ENCODE measurements at regions not wholly inside any gene's neighbourhood (a gene's known extent, or its start where the extent isn't known, plus 50 kb on each side); places are given as distances from the start of the nearest gene placed in this dataset.
"Not testable (repeated sequence)": the region's sequence is repeated elsewhere in the genome, so short reads cannot be mapped to it uniquely, and the experiment has no call there.

DNA sequence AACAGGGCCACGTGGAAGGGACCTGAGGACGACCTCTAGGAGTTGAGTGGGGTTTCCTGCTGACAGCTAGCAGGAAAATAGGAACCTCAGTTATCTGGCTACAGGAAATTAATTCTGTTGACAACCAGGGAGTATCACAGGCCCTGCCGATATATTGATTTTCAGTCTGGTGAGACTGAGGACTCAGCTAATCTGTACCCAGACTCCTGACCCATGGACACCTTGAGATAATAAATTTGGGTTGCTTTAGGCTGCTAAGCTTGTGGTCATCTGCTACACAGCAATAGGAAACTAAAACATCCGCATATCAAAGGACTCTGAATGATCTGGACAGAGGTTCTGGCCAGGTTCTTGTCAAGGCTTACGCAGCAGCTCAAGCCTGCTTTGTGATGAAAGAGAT lies 80.8 kb upstream of the CNEP1R1 start:
- no peak for DNase-seq

GRCh38 chr16:49947907-49948678 lies 76.9 kb upstream of the CNEP1R1 start:
- no peak for DNase-seq

GRCh38 chr16:49951574-49952195 lies 73.3 kb upstream of the CNEP1R1 start:
- DNase-seq: no peak

DNA sequence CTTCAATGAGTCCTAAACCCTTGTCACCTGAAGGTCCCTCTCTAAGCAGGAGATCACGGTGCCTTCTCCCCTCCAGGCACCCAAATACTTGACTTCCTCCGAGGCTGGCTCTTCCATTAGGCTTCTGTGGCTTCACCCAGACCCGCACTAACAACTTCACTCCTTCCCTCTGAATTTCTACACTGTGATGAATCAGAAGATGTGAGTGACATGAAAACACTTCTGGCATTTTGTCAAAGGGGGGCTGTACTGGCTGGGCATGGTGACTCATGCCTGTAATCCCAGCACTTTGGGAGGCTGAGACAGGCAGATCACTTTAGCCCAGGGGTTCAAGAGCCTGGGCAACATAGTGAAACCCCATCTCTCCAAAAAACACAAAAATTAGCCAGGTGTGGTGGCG lies 72.6 kb upstream of the CNEP1R1 start:
- DNase-seq: no peak

DNA sequence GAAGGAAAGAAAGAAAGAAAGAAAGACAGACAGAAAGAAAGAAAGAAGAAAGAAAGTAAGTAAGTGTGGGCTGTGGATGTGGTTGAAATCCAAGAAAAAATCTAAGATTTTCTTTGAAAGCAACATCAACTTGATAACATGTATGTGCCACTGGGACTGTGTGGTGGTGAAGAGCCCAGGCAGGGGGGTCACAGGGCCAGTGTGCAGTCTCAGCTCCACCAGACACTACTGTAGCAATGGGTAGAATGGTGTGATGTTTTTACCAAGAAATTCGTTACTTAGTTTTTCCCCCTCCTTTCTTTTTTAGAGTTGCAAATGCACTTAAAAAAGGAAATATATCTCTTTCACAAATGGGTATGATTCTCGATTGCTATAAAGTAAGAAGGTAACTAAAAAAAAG lies 71.9 kb upstream of the CNEP1R1 start:
- DNase-seq: no peak

DNA sequence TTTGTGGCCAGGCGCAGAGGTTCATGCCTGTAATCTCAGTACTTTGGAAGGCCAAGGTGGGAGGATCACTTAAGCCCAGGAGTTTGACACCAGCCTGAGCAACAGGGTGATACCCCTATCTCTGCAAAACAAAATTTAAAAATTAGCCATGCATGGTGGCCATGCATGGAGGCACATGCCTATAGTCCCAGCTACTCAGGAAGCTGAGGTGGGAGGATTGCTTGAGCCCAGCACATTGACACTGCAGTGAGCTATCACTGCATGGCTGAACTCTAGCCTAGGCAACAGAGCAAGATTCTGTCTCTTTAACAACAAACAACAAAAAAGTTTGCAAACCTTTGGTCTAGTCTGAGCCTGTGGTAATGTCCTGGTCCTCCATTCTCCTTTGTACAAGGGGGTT lies 69.2 kb upstream of the CNEP1R1 start:
- DNase-seq: no peak

DNA sequence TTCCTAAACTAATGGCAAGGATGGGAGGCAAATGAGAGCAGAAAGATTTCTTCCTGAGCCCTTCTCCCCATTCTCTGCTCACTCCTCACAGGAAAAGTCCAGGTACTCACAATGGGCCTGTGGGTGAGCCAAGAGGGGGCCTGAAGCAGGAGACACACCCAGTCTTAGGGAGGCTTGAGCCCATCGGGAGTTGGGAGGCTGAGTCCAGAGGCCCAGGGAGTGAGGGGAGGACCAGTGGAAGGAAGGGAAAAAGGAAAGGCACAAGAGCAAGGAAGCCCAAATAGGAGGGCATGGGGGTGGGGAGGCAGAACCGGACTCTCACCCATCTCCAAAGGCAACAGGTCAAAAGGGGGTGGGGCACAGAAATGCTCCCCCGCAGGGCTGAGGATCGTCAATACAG lies 68.1 kb upstream of the CNEP1R1 start:
- DNase-seq: no peak

DNA sequence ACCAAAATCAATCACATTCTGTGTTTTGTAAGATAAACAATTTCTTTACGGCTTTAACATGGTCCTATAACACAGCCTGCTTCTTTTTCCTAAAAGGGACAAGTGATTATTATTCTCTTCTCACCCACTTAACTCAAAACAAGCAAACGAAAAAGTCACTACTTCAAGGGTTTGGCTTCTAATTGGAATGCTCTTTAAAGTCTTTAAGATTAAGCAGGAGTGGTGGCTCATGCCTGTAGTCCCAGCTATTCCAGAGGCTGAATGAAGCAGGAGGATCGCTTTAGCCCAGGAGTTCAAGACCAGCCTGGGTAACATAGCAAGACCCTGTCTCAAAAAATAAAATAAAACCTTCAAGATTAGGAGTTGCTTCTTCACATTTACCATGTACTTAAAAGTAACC lies 66.6 kb upstream of the CNEP1R1 start:
- no peak for DNase-seq

- no peak for DNase-seq
Measured at GRCh38 chr16:49959552-49960277, 65.3 kb upstream of the CNEP1R1 start.

DNA sequence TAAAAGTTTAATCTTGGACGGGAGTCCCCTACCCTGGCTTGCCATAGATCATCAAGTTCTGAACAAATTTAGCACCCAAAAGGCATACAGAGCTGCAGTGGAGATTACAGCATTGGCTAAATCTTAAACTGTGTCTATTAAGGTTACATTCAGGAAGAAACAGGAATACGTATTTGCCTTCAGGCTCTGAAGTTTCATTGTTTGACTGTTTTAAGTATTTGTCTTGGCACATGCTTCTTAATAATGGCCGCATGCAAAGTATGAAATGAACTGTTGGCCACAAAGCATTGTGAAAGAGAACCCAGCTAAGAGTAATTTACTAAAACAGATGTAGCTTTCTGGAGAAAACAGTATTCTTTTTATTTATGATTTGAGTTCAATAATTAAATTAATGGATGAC lies 63.9 kb upstream of the CNEP1R1 start:
- DNase-seq: peak; percentile 36

- DNase-seq: not testable (repeated sequence)
Measured at GRCh38 chr16:49962566-49962965, 62.5 kb upstream of the CNEP1R1 start.

DNA sequence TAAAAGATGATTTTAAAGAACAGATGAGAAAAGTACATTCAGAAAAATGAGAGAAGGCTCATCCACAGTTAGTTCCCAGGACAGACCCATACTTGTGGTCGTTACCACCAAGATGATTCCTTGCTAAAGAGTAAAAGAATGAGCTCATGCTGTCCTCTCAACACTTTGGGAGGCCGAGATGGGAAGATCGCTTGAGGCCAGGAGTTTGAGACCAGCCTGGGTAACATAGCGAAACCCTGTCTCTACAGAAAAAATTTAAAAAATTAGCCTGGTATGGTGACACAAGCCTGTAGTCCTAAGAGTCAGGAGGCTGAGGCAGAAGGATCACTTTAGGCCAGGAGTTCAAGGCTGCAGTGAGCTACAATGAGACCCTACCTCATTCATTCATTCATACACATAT lies 60.7 kb upstream of the CNEP1R1 start:
- DNase-seq: no peak

GRCh38 chr16:49964973-49965372 lies 60.1 kb upstream of the CNEP1R1 start:
- no peak for DNase-seq

GRCh38 chr16:49967012-49967559 lies 57.9 kb upstream of the CNEP1R1 start:
- DNase-seq: no peak

- no peak for DNase-seq
Measured at GRCh38 chr16:49969091-49970030, 55.7 kb upstream of the CNEP1R1 start.

DNA sequence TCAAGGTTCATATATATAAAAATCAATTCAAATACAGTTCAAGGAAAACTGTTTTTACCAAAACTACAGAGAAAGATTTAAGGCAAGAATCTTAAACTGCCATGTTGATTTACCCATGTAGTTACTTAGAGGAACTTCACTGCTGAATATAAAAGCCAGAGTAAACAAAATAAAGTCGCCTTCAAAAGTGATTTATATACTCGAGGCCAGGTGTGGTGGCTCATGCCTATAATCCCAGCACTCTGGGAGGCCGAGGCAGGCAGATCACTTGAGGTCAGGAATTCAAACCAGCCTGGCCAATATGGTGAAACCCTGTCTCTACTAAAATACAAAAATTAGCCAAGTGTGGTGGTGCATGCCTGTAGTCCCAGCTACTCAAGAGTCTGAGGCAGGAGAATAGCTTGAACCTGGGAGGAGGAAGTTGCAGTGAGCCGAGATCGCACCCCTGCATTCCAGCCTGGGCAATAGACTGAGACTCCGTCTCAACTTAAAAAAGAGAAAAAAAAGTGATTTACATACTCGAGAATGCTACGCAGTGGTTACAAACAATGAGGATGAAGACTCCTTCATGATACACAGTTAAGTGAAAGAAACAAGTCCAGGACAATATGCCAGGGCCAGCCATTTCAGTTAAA lies 54.1 kb upstream of the CNEP1R1 start:
- no peak for DNase-seq

DNA sequence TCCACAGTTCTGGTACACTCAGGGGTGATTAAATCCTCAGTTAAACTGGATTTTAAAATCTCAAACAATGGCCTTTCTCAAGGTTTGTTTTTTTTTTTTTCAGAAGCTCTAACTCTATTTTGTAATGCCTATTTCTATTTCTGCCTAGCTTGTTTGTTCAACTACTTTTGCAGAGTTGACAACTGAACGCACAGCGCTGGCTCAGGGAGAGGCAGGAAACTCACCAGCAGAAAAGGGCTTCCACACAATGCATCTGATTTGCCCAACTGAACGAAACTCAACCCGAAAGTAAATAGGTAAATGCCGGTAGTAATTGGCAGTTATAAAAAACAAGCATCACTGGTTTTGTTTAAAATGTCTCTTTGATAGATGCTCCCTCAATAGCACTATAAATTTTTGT lies 52.7 kb upstream of the CNEP1R1 start:
- no peak for DNase-seq

DNA sequence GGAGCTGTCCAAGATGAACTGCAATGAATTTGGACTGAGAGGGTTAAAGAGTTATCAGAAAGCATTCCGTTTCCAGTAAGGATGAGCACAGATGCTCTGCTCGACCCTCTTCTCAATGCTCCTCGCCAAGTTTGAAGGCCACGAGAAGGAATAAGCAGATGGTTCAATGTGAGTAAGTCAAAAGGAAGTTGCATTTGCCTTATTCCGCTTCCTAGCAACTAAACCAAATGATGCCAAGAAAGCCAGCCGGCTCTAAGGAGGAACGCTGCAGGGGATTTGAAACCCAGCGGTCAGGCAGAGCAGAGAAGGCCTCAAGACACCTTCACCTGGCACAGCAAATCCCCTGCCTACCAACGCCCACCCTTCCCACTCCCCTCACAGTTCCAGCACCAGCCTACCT lies 52.1 kb upstream of the CNEP1R1 start:
- DNase-seq: no peak
